ENCODE measurements at regions not wholly inside any gene's neighbourhood (a gene's known extent, or its start where the extent isn't known, plus 50 kb on each side); places are given as distances from the start of the nearest gene placed in this dataset.

DNA sequence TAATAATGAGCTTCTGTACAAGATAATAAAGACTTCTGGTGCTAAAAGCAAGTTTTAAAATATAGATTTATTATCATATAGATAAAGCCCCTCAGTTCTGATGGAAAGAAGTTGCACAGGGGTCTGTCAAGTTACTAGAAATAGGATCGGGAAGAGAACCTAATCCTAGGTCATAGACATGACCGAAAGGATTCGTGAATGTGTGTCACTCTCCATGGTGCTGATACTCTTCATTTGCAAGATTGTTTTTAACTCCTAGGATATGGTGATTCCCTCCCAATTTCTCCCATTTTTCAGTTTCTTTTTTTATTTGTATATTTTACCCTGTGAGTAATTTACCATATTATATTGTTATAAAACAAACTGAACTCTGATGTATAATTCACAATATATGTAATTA lies 58.9 kb upstream of the CTNNA2 start:
- intact Hi-C loops (cut with DNase I): no loop called here
- Histone ChIP-seq H3K9me3 (peaks cover 0 to 5% of the 10 kb centered on the region in 2 donors), H3K36me3 (no peaks in the 10 kb centered on the region), H3K27me3 (no peaks in the 10 kb centered on the region), H3K27ac (no peak overlapping the region), H3K4me1 (no peaks in the 10 kb centered on the region), H3K4me3 (no peak overlapping the region)
- TF ChIP-seq, protein P1, sequence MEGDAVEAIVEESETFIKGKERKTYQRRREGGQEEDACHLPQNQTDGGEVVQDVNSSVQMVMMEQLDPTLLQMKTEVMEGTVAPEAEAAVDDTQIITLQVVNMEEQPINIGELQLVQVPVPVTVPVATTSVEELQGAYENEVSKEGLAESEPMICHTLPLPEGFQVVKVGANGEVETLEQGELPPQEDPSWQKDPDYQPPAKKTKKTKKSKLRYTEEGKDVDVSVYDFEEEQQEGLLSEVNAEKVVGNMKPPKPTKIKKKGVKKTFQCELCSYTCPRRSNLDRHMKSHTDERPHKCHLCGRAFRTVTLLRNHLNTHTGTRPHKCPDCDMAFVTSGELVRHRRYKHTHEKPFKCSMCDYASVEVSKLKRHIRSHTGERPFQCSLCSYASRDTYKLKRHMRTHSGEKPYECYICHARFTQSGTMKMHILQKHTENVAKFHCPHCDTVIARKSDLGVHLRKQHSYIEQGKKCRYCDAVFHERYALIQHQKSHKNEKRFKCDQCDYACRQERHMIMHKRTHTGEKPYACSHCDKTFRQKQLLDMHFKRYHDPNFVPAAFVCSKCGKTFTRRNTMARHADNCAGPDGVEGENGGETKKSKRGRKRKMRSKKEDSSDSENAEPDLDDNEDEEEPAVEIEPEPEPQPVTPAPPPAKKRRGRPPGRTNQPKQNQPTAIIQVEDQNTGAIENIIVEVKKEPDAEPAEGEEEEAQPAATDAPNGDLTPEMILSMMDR (IDR thresholded peaks at IDR 0.05): no peak
- peak in 1 of 4 donors; percentile 10 for DNase-seq
- no peak for ATAC-seq

DNA sequence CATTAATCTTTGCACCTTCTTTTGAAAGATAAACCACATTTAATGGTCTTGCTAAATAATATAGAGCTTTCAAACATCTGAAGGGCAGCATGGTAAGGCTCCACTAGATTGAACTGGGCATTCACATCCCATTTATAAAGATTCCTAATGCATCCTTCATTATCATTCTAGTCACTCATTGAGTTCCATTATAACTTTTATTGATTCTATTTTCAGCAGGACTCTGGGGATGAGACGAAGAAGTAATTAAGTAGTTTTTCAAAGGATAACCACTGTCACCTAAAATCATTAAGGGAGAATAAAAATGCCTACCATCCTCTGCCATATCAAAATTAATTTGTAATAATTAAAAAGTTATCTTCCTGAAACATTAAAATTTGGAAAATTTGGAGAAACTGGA lies 60.2 kb upstream of the CTNNA2 start:
- H3K4me1 ChIP-seq: no peaks in the 10 kb centered on the region
- H3K9me3 ChIP-seq: peaks cover 0 to 5% of the 10 kb centered on the region in 2 donors
- ATAC-seq (no peak), DNase-seq (no peak)
- intact Hi-C loops (cut with DNase I): no loop called here
- TF ChIP-seq, protein P1 (IDR thresholded peaks at IDR 0.05): no peak
- H3K36me3 ChIP-seq: no peaks in the 10 kb centered on the region
- H3K27me3 ChIP-seq: no peaks in the 10 kb centered on the region
- no peak overlapping the region for H3K4me3 ChIP-seq
- H3K27ac ChIP-seq: no peak overlapping the region

DNA sequence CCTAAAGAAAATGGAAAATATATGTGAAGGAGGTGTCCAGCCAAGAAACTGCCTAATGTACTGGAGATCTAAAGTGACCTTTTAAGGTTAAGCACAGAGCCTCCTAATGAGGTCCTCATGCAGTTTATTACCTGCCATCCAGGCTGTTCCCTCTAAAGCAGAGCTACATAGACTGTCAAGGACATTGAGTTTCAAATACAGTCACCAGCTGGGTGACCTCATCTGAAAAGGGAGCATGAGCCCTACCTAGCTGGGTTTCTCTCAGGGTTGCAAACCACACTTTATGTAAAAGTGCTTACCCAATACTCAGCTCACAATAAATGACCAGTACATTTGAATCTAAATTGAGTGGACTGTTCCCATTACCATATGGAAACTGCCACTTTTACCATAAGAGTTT lies 65.4 kb upstream of the CTNNA2 start:
- Histone ChIP-seq H3K9me3 (no peaks in the 10 kb centered on the region), H3K27ac (no peak overlapping the region), H3K4me3 (no peak overlapping the region), H3K27me3 (no peaks in the 10 kb centered on the region), H3K4me1 (no peaks in the 10 kb centered on the region), H3K36me3 (no peaks in the 10 kb centered on the region)
- TF ChIP-seq, protein P1 (IDR thresholded peaks at IDR 0.05): no peak
- no peak for ATAC-seq
- DNase-seq: no peak
- intact Hi-C loops (cut with DNase I): no loop called here

DNA sequence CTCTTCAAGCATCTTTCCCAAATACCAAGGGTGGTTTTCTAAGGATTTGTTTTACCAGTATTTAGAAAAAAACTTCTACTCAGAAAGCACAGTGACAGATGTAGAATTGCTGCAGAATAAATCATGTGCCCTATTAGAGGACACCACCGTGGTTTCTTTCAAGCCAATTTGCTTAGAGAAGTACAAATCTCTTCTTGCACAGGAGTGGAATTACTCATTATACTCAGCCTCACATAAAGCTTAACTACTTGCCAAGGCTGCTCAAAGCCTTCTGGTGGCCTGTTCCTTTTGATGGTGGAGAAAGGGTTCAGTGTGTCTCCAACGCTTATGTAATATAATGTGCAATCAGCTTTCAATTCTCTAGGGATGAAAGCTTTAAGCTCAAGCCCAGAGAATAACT lies 66.5 kb upstream of the CTNNA2 start:
- H3K36me3 ChIP-seq: no peaks in the 10 kb centered on the region
- ATAC-seq (no peak), DNase-seq (no peak)
- H3K4me1 ChIP-seq: no peaks in the 10 kb centered on the region
- H3K27ac ChIP-seq: no peak overlapping the region
- intact Hi-C loops (cut with DNase I): no loop called here
- TF ChIP-seq, protein P1 (IDR thresholded peaks at IDR 0.05): no peak
- no peak overlapping the region for H3K4me3 ChIP-seq
- H3K27me3 ChIP-seq: no peaks in the 10 kb centered on the region
- H3K9me3 ChIP-seq: no peaks in the 10 kb centered on the region

DNA sequence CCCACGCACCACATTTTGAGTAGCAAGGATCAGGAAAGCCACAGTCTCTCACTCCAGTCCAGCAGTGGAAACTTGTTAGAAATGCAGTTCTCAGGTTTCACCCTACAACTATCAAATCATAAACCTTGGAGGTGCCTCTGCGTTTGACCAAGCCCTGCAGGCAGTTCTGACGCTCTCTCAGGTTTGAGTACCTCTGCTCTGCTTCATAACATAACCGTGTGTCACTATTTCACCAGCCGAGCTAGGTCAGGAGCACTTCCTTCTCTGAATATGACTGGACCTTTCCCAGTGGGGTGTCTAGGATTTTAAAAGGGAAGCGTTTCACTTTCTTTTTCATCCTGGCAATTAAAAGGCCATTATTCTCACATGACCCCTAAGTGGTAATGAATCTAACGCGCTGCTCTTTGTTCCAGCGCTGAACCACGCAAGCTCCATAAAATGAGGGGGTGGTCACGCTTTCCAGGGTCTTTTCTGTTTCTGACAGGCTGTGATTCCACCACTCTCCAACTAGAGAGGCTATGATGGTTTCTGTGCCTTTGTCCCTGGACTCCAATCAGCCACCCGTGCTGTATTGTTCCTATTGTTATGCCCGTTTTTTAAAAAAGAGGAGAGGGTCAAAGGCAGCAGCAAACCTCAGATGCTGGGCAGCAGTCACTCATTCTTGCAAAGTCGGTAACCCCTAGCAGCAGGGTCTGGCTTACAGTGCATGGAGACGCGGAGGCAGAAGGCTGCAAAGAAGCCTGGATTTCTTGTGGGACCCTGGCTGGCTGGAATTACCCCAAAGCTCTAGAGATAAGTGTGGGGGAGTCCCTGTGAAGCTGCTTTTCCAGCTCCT lies 75.2 kb upstream of the CTNNA2 start:
- Histone ChIP-seq H3K36me3 (no peaks in the 10 kb centered on the region), H3K4me1 (no peaks in the 10 kb centered on the region), H3K27me3 (no peaks in the 10 kb centered on the region), H3K9me3 (no peaks in the 10 kb centered on the region), H3K4me3 (no peak overlapping the region), H3K27ac (no peak overlapping the region)
- ATAC-seq (peak; percentile 35), DNase-seq (no peak)
- intact Hi-C loops (cut with DNase I): no loop called here
- TF ChIP-seq, protein P1 (IDR thresholded peaks at IDR 0.05): no peak

Data from left lung (tissue), 4 donors.